IMR-90 (cell line): ENCODE measurements at regions not wholly inside any gene's neighbourhood (a gene's known extent, or its start where the extent isn't known, plus 50 kb on each side); places are given as distances from the start of the nearest gene placed in this dataset.

Source experiments
- ATAC-seq: fragments of 200-7000 bp; cut with Tn5 transposase; 2 replicates; pipeline ENCODE4 v1.9.1; 2020; ENCODE audit warnings: low read depth, mild to moderate bottlenecking, moderate library complexity
- BruUV-seq: library from RNA; stranded (reverse); fragments of 400-500 nt; replicated peaks from 2 replicates; lab custom pipeline; 2021; lab: Mats Ljungman, UMichigan
- CTCF ChIA-PET: fragments of 300-600 bp; formaldehyde crosslinking; extraction: SDS; loops from one replicate; lab custom pipeline; 2021; ENCODE audit warnings: antibody characterized with exemption; lab: Yijun Ruan, JAX
- POLR2A ChIA-PET: fragments of 300-600 bp; sonication (Branson Sonifier 250); formaldehyde crosslinking; loops from one replicate; lab custom pipeline; 2022; ENCODE audit warnings: antibody characterized with exemption; ENCODE audit not compliant: unreplicated experiment; lab: Charles Lee
- DNase-seq: peaks from one replicate; pipeline ENCODE4 v3.0.0; 2013
- H2AFZ ChIP-seq: replicated peaks from 2 replicates; pipeline ENCODE3; 2013; ENCODE audit warnings: low read length, mild to moderate bottlenecking; ENCODE audit not compliant: poor library complexity
- H2AK5ac ChIP-seq: 2 replicates; pipeline ENCODE4 v1.6.1; 2013; ENCODE audit warnings: low read depth, low read length, inconsistent platforms
- H2AK9ac ChIP-seq: replicated peaks from 2 replicates; pipeline ENCODE3; 2013; ENCODE audit warnings: mild to moderate bottlenecking, low read depth, low read length, moderate library complexity; ENCODE audit not compliant: poor library complexity
- H2BK120ac ChIP-seq: 2 replicates; pipeline ENCODE4 v1.6.1; 2013; ENCODE audit warnings: low read depth, low read length, inconsistent platforms
- H2BK15ac ChIP-seq: 3 replicates; pipeline ENCODE4 v1.6.1; 2013; ENCODE audit warnings: low read depth, low read length, inconsistent platforms
- H2BK20ac ChIP-seq: 2 replicates; pipeline ENCODE4 v1.6.1; 2013; ENCODE audit warnings: low read depth, mild to moderate bottlenecking, inconsistent platforms, low read length, moderate library complexity
- H2BK5ac ChIP-seq: 2 replicates; pipeline ENCODE4 v1.6.1; 2013; ENCODE audit warnings: mild to moderate bottlenecking, low read depth, low read length, inconsistent platforms; ENCODE audit not compliant: poor library complexity, severe bottlenecking
- H3K14ac ChIP-seq: replicated peaks from 2 replicates; pipeline ENCODE4 v1.6.1; 2013; ENCODE audit warnings: low read depth, low read length, inconsistent platforms
- H3K18ac ChIP-seq: 2 replicates; pipeline ENCODE4 v1.6.1; 2013; ENCODE audit warnings: low read depth, low read length, control low read depth
- H3K23ac ChIP-seq: 2 replicates; pipeline ENCODE4 v1.6.1; 2013; ENCODE audit warnings: low read depth, low read length, inconsistent platforms
- H3K27ac ChIP-seq: 2 replicates; pipeline ENCODE4 v1.5.1; 2013; ENCODE audit warnings: mild to moderate bottlenecking, control low read depth, low read length; ENCODE audit not compliant: insufficient read depth
- H3K27me3 ChIP-seq: 2 replicates; pipeline ENCODE4 v1.6.1; 2013; ENCODE audit warnings: low read length; ENCODE audit not compliant: control insufficient read depth, insufficient read depth
- H3K36me3 ChIP-seq: 2 replicates; pipeline ENCODE4 v1.6.1; 2013; ENCODE audit warnings: low read length, mixed read lengths; ENCODE audit not compliant: control insufficient read depth, insufficient read depth
- H3K4ac ChIP-seq: 2 replicates; pipeline ENCODE4 v1.6.1; 2013; ENCODE audit warnings: low read depth, low read length, inconsistent platforms
- H3K4me1 ChIP-seq: 2 replicates; pipeline ENCODE4 v1.6.1; 2013; ENCODE audit warnings: low read length, mixed read lengths; ENCODE audit not compliant: control insufficient read depth, insufficient read depth
- H3K4me2 ChIP-seq: 2 replicates; pipeline ENCODE4 v1.6.1; 2013; ENCODE audit warnings: low read depth, mild to moderate bottlenecking, control low read depth, low read length, moderate library complexity
- H3K4me3 ChIP-seq: 2 replicates; pipeline ENCODE4 v1.5.1; 2013; ENCODE audit warnings: low read depth, mild to moderate bottlenecking, control low read depth, low read length, moderate library complexity; ENCODE audit not compliant: insufficient read depth
- H3K56ac ChIP-seq: 2 replicates; pipeline ENCODE4 v1.6.1; 2013; ENCODE audit warnings: low read length, inconsistent platforms; ENCODE audit not compliant: insufficient read depth; ENCODE audit errors: extremely low read depth
- H3K79me1 ChIP-seq, 2 experiments: 2 replicates each; pipeline ENCODE4 v1.6.1; 2013; ENCODE audit warnings: low read length in 2 of 2, inconsistent platforms in 1 of 2, low read depth in 1 of 2
- H3K9ac ChIP-seq: 2 replicates; pipeline ENCODE4 v1.6.1; 2013; ENCODE audit warnings: low read depth, low read length, control low read depth
- H3K9me1 ChIP-seq: 2 replicates; pipeline ENCODE4 v1.6.1; 2013; ENCODE audit warnings: low read length, inconsistent platforms; ENCODE audit not compliant: insufficient read depth
- H3K9me3 ChIP-seq: 2 replicates; pipeline ENCODE4 v1.6.1; 2013; ENCODE audit warnings: low read length; ENCODE audit not compliant: control insufficient read depth, insufficient read depth
- H4K20me1 ChIP-seq: 2 replicates; pipeline ENCODE4 v1.6.1; 2013; ENCODE audit warnings: low read length, inconsistent platforms; ENCODE audit not compliant: insufficient read depth
- H4K5ac ChIP-seq: 2 replicates; pipeline ENCODE4 v1.6.1; 2013; ENCODE audit warnings: mild to moderate bottlenecking, low read depth, low read length, control low read depth
- H4K8ac ChIP-seq, 2 experiments: 2 replicates each; pipeline ENCODE4 v1.6.1; 2013; ENCODE audit warnings: low read depth in 2 of 2, low read length in 2 of 2, control low read depth in 1 of 2, inconsistent platforms in 1 of 2
- H4K91ac ChIP-seq: 2 replicates; pipeline ENCODE4 v1.6.1; 2013; ENCODE audit warnings: low read depth, low read length, inconsistent platforms; ENCODE audit not compliant: insufficient read depth
- ELK1 ChIP-seq: fragments of 150-350 bp; IDR thresholded peaks from 2 replicates; pipeline ENCODE4 v1.6.1; 2016; ENCODE audit warnings: low read depth, mild to moderate bottlenecking, low read length, moderate library complexity, borderline replicate concordance
- FOS ChIP-seq: fragments of 150-350 bp; IDR thresholded peaks from 2 replicates; pipeline ENCODE4 v1.6.1; 2016; ENCODE audit warnings: low read depth, low read length
- MAZ ChIP-seq: IDR thresholded peaks from 2 replicates; pipeline ENCODE4 v1.6.1; 2012; ENCODE audit warnings: low read depth, mild to moderate bottlenecking, low read length, improper control_type of control experiment, moderate library complexity, borderline replicate concordance
- MXI1 ChIP-seq: IDR thresholded peaks from 2 replicates; pipeline ENCODE4 v1.6.1; 2012; ENCODE audit warnings: low read depth, mild to moderate bottlenecking, low read length, moderate library complexity, borderline replicate concordance
- NFE2L2 ChIP-seq: fragments of 150-350 bp; IDR thresholded peaks from 2 replicates; pipeline ENCODE4 v1.6.1; 2016; ENCODE audit warnings: low read depth, mild to moderate bottlenecking, low read length
- POLR2A ChIP-seq: IDR thresholded peaks from 2 replicates; pipeline ENCODE4 v1.6.1; 2012; ENCODE audit warnings: mild to moderate bottlenecking, low read depth, low read length
- RAD21 ChIP-seq: IDR thresholded peaks from 2 replicates; pipeline ENCODE4 v1.6.1; 2012; ENCODE audit warnings: low read length, improper control_type of control experiment
- USF2 ChIP-seq: fragments of 150-350 bp; IDR thresholded peaks from 2 replicates; pipeline ENCODE4 v1.6.1; 2017; ENCODE audit warnings: mild to moderate bottlenecking, antibody characterized with exemption, low read length, low read depth
- WGBS, 2 experiments: methylation state at CpG; one replicate each; pipeline versions ENCODE4 v1.1.5 to v1.1.7; 2013; ENCODE audit warnings: missing lambda C conversion rate in 2 of 2; ENCODE audit not compliant: insufficient read length in 1 of 2; ENCODE audit errors: extremely low coverage in 2 of 2; 5-methylcytosine and 5-hydroxymethylcytosine counted together
- dilution Hi-C: fragments of 300-500 bp; cut with HindIII; formaldehyde crosslinking; loops from one replicate; pipeline ENCODE4 v1.14.3; 2018; ENCODE audit warnings: low sequenced_read_pairs; ENCODE audit not compliant: unreplicated experiment
- in situ Hi-C: fragments of 300-500 bp; cut with MboI; formaldehyde crosslinking; loops from 3 replicates; pipeline ENCODE4 v1.14.3; 2019; ENCODE audit warnings: low sequenced_read_pairs, inconsistent platforms, mixed read lengths
- intact Hi-C: fragments of 100-400 bp; cut with micrococcal nuclease; formaldehyde crosslinking; loops from 2 replicates; pipeline ENCODE4 v1.10.0; 2022

DNA sequence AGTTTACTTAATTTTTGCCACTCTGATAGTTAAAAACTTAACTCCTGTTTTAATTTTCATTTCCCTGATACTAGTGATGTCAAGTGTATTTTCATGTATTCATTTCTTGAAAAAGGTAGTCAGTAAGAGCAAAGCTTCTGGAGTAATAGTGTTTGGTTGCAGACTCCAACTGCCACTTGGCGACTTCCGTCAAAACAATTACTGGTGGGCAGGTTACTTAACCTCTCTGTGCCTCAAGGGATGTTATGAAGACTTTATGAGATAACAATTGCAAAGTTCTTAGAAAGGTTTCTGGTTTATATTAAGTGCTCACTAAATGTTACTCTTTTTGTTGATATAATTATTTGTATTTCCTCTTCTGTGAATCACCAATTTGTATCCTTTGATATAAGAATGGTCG, 129.7 kb downstream of the NFKBIZ start:
- no peaks in the 10 kb centered on the region for H4K20me1 ChIP-seq
- intact Hi-C loops: no loop called here
- CTCF ChIA-PET: no interaction called here

More for the DNA sequence above, 129.7 kb downstream of the NFKBIZ start:
- H2AFZ ChIP-seq: no peak overlapping the region
- no peak overlapping the region for H2AK5ac ChIP-seq
- no peak overlapping the region for H3K56ac ChIP-seq
- no peak overlapping the region for H4K5ac ChIP-seq
- H3K27ac ChIP-seq: no peak overlapping the region
- H3K4me2 ChIP-seq: no peak overlapping the region
- no peak for ATAC-seq
- no peak overlapping the region for H3K18ac ChIP-seq
- H4K8ac ChIP-seq: no peak overlapping the region
- dilution Hi-C loops: no loop called here
- no peak overlapping the region for H3K4ac ChIP-seq
- no peaks in the 10 kb centered on the region for H3K36me3 ChIP-seq
- H2BK15ac ChIP-seq: no peak overlapping the region
- no peaks in the 10 kb centered on the region for H3K79me1 ChIP-seq
- H3K27me3 ChIP-seq: no peaks in the 10 kb centered on the region
- WGBS, 2 experiments: no CpG with 5 or more reads among the region's 3 CpGs
- H2AK9ac ChIP-seq: no peak overlapping the region
- in situ Hi-C loops: no loop called here
- no peaks in the 10 kb centered on the region for H3K4me1 ChIP-seq
- no peaks in the 10 kb centered on the region for H3K9me3 ChIP-seq
- no peak overlapping the region for H2BK20ac ChIP-seq
- no peak overlapping the region for H3K9ac ChIP-seq
- H4K91ac ChIP-seq: no peak overlapping the region
- DNase-seq: no peak
- H3K14ac ChIP-seq: no peak overlapping the region
- TF ChIP-seq POLR2A: no peak
- no peak for TF ChIP-seq MAZ
- no peak for TF ChIP-seq USF2
- TF ChIP-seq FOS: no peak
- TF ChIP-seq MXI1: no peak
- TF ChIP-seq ELK1: no peak
- TF ChIP-seq RAD21: no peak
- TF ChIP-seq NFE2L2: no peak
- H3K23ac ChIP-seq: no peak overlapping the region
- BruUV-seq: no TSS peak
- no peak overlapping the region for H2BK5ac ChIP-seq
- POLR2A ChIA-PET: no interaction called here
- H2BK120ac ChIP-seq: no peak overlapping the region
- H3K4me3 ChIP-seq: no peak overlapping the region
- H3K9me1 ChIP-seq: no peaks in the 10 kb centered on the region
